ENCODE measurements at regions not wholly inside any gene's neighbourhood (a gene's known extent, or its start where the extent isn't known, plus 50 kb on each side); places are given as distances from the start of the nearest gene placed in this dataset.
A peak's percentile ranks its signal among the peaks of the same experiment; 100 is the strongest.
"Not testable (repeated sequence)": the region's sequence is repeated elsewhere in the genome, so short reads cannot be mapped to it uniquely, and the experiment has no call there.

- TF ChIP-seq MXI1 (IDR thresholded peaks at IDR 0.05; ENCODE audit: low read depth, low read length) (no peak), TAF1 (IDR thresholded peaks at IDR 0.05; ENCODE audit: borderline replicate concordance, low read depth, low read length) (no peak)
Measured at GRCh38 chr2:209141818-209142217, 282.0 kb upstream of the MAP2 start (continued).

DNA sequence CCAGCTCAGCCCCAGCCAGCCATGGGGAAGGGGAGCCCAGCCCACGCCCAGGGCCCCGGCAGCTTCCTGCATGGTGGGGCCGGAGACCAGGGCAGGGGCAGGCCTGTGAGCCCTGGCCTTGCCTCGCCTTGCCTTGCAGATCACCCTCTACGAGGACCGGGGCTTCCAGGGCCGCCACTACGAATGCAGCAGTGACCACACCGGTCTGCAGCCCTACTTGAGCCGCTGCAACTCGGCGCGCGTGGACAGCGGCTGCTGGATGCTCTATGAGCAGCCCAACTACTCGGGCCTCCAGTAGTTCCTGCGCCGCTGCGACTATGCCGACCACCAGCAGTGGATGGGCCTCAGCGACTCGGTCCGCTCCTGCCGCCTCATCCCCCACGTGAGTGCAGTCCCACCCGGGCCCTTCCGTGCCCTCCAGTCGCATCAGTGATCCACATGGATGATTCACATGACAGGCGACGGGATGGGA lies 278.6 kb upstream of the MAP2 start:
- POLR2A ChIA-PET; H3K9me3 ChIP-seq; H3K9me2 ChIP-seq; CTCF ChIA-PET; H3F3A ChIP-seq (replicated peaks; ENCODE audit: insufficient read depth); H3K9ac ChIP-seq; H3K79me2 ChIP-seq (ENCODE audit: insufficient read depth); H2AFZ ChIP-seq (ENCODE audit: low read depth); H3K27ac ChIP-seq (ENCODE audit: low read depth in 2 of 2, low read length in 1 of 2); H3K4me2 ChIP-seq; H3K4me1 ChIP-seq (ENCODE audit: control insufficient read depth in 1 of 2, insufficient read depth in 2 of 2, low read depth in 1 of 2, low read length in 1 of 2); H3K4me3 ChIP-seq (ENCODE audit: low read depth in 2 of 2, low read length in 1 of 2); H3K27me3 ChIP-seq (ENCODE audit: insufficient read depth); H3K36me3 ChIP-seq (replicated peaks in 1 of 2; ENCODE audit: control insufficient read depth in 1 of 2, insufficient read depth in 2 of 2, low read length in 1 of 2); H4K20me1 ChIP-seq (ENCODE audit: insufficient read depth): not testable (repeated sequence)
- 60% methylated on average over 24 of the region's 30 CpGs for WGBS (ENCODE audit: low lambda C conversion rate)
- peak; percentile 9 for DNase-seq

GRCh38 chr2:209145941-209146681 lies 277.7 kb upstream of the MAP2 start:
- Histone ChIP-seq H3K9ac (no peak overlapping the region), H4K20me1 (ENCODE audit: insufficient read depth) (no peaks in the 10 kb centered on the region), H3K4me1 (ENCODE audit: control insufficient read depth in 1 of 2, insufficient read depth in 2 of 2, low read depth in 1 of 2, low read length in 1 of 2) (no peaks in the 10 kb centered on the region), H3K27ac (ENCODE audit: low read depth in 2 of 2, low read length in 1 of 2) (no peak overlapping the region), H3K9me3 (no peaks in the 10 kb centered on the region), H3F3A (replicated peaks; ENCODE audit: insufficient read depth) (no peaks in the 10 kb centered on the region), H3K9me2 (no peaks in the 10 kb centered on the region), H3K79me2 (ENCODE audit: insufficient read depth) (no peaks in the 10 kb centered on the region), H3K4me3 (ENCODE audit: low read depth in 2 of 2, low read length in 1 of 2) (no peak overlapping the region), H3K36me3 (replicated peaks in 1 of 2; ENCODE audit: control insufficient read depth in 1 of 2, insufficient read depth in 2 of 2, low read length in 1 of 2) (no peaks in the 10 kb centered on the region), H3K27me3 (ENCODE audit: insufficient read depth) (no peaks in the 10 kb centered on the region), H3K4me2 (no peak overlapping the region), H2AFZ (ENCODE audit: low read depth) (no peak overlapping the region)
- POLR2A ChIA-PET, result no interaction called here
- CTCF ChIA-PET, result no interaction called here
- WGBS (ENCODE audit: low lambda C conversion rate), result 38% methylated on average over 7 of the region's 7 CpGs
- DNase-seq, result no peak
- TF ChIP-seq YY1 (IDR thresholded peaks at IDR 0.05; ENCODE audit: low read depth), result no peak
- TF ChIP-seq MEF2A (IDR thresholded peaks at IDR 0.05; ENCODE audit: borderline replicate concordance, low read depth), result no peak
- TF ChIP-seq ELF1 (IDR thresholded peaks at IDR 0.05), result no peak
- no peak for TF ChIP-seq TEAD4 (IDR thresholded peaks at IDR 0.05; ENCODE audit: borderline replicate concordance, insufficient read depth)
- TF ChIP-seq MXI1 (IDR thresholded peaks at IDR 0.05; ENCODE audit: low read depth, low read length), result no peak

DNA sequence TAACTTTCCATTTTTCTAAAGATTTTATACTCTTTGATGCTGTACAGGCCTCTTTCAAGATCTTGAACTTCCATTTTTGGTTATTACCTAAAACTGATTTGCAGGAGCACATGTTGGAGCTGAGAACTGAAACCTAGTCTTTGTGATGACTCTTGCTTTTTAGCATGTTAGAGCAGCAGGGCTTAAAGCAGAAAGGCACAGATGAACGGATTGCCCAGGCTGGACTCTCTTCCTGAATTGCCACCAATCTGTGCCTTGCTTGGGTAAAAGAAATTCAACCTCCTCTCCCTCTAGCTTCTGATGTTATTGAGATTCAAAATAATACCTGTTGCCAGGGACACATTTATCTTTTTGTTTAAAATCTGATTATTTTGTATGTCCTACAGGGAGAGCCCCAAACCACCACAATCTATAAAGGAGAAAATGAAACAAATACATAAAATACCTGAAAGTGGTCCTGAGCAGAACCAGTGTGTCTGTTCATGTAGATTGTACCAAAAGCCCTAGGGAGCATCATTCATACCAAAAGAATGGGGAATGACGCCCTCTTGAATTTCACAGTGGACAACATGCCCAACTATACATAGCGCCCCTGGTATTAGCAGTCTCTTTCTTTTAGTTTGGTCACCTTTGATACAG lies 277.0 kb upstream of the MAP2 start:
- CTCF ChIA-PET, result no interaction called here
- no peaks in the 10 kb centered on the region for H4K20me1 ChIP-seq (ENCODE audit: insufficient read depth)
- POLR2A ChIA-PET, result no interaction called here
- H3K27me3 ChIP-seq (ENCODE audit: insufficient read depth), result no peaks in the 10 kb centered on the region
- H3K9ac ChIP-seq, result no peak overlapping the region
- H3K4me3 ChIP-seq (ENCODE audit: low read depth in 2 of 2, low read length in 1 of 2), result no peak overlapping the region
- no peaks in the 10 kb centered on the region for H3K36me3 ChIP-seq (replicated peaks in 1 of 2; ENCODE audit: control insufficient read depth in 1 of 2, insufficient read depth in 2 of 2, low read length in 1 of 2)
- no peak for DNase-seq
- H3K4me2 ChIP-seq, result no peak overlapping the region
- H3K9me2 ChIP-seq, result no peaks in the 10 kb centered on the region
- no peak overlapping the region for H3K27ac ChIP-seq (ENCODE audit: low read depth in 2 of 2, low read length in 1 of 2)
- H3F3A ChIP-seq (replicated peaks; ENCODE audit: insufficient read depth), result no peaks in the 10 kb centered on the region
- H3K9me3 ChIP-seq, result no peaks in the 10 kb centered on the region
- TF ChIP-seq, protein P1, sequence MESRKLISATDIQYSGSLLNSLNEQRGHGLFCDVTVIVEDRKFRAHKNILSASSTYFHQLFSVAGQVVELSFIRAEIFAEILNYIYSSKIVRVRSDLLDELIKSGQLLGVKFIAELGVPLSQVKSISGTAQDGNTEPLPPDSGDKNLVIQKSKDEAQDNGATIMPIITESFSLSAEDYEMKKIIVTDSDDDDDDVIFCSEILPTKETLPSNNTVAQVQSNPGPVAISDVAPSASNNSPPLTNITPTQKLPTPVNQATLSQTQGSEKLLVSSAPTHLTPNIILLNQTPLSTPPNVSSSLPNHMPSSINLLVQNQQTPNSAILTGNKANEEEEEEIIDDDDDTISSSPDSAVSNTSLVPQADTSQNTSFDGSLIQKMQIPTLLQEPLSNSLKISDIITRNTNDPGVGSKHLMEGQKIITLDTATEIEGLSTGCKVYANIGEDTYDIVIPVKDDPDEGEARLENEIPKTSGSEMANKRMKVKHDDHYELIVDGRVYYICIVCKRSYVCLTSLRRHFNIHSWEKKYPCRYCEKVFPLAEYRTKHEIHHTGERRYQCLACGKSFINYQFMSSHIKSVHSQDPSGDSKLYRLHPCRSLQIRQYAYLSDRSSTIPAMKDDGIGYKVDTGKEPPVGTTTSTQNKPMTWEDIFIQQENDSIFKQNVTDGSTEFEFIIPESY (IDR thresholded peaks at IDR 0.05; ENCODE audit: borderline replicate concordance, low read depth), result no peak
- TF ChIP-seq RCOR1 (IDR thresholded peaks at IDR 0.05; ENCODE audit: low read length), result no peak
- TF ChIP-seq RFX5 (IDR thresholded peaks at IDR 0.05; ENCODE audit: low read length), result no peak
- no peak for TF ChIP-seq CHD2 (IDR thresholded peaks at IDR 0.05; ENCODE audit: low read length, partially characterized antibody)
- TF ChIP-seq FOXM1 (IDR thresholded peaks at IDR 0.05; ENCODE audit: low read depth), result no peak
- no peak for TF ChIP-seq ELF1 (IDR thresholded peaks at IDR 0.05)
- no peak for TF ChIP-seq EZH2phosphoT487 (IDR thresholded peaks at IDR 0.05; ENCODE audit: borderline replicate concordance, low read depth)
- TF ChIP-seq MXI1 (IDR thresholded peaks at IDR 0.05; ENCODE audit: low read depth, low read length), result no peak
- no peaks in the 10 kb centered on the region for H3K4me1 ChIP-seq (ENCODE audit: control insufficient read depth in 1 of 2, insufficient read depth in 2 of 2, low read depth in 1 of 2, low read length in 1 of 2)
- no peaks in the 10 kb centered on the region for H3K79me2 ChIP-seq (ENCODE audit: insufficient read depth)
- WGBS (ENCODE audit: low lambda C conversion rate), result 28% methylated on average over 3 of the region's 3 CpGs
- H2AFZ ChIP-seq (ENCODE audit: low read depth), result no peak overlapping the region

Measured in SK-N-SH (cell line).